ENCODE measurements at regions not wholly inside any gene's neighbourhood (a gene's known extent, or its start where the extent isn't known, plus 50 kb on each side); places are given as distances from the start of the nearest gene placed in this dataset.

DNA sequence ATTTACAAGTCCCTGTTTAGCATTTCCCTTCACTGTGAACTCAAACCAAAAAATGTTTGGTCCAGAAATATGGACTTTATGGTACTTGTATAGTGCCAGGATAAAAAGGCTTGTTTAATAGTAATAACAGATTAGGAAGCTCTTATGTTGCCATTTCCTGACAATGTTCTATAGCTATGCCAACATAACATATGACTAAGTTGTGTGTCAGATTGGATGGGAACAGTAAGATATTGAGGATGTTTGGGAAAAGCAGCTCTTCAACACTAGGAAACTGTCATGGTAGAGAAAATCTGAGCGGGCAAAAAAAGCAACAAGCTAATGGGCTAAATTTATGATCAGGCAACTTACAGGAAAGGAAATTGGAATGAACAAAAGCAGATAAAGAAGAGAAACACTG, 287.1 kb upstream of the ADGRL4 start:
- Histone ChIP-seq H3K36me3 (ENCODE audit: insufficient read depth, low read length) (no peaks in the 10 kb centered on the region), H3K27ac (ENCODE audit: low read length) (no peak overlapping the region), H2AFZ (ENCODE audit: low read depth, low read length) (no peak overlapping the region), H4K20me1 (ENCODE audit: insufficient read depth) (no peaks in the 10 kb centered on the region), H3K4me3 (ENCODE audit: low read length) (no peak overlapping the region), H3F3A (ENCODE audit: insufficient read depth, low read length, poor library complexity, severe bottlenecking) (no peaks in the 10 kb centered on the region), H3K27me3 (ENCODE audit: insufficient read depth, low read depth, low read length) (no peaks in the 10 kb centered on the region), H3K4me2 (ENCODE audit: low read length) (no peak overlapping the region), H3K9ac (ENCODE audit: low read length) (no peak overlapping the region), H3K9me2 (ENCODE audit: insufficient read depth, low read length) (no peaks in the 10 kb centered on the region), H3K79me2 (replicated peaks; ENCODE audit: insufficient read depth, low read length) (no peaks in the 10 kb centered on the region), H3K9me3 (ENCODE audit: low read length) (no peaks in the 10 kb centered on the region)
- TF ChIP-seq POLR2AphosphoS5 (IDR thresholded peaks at IDR 0.05) (no peak), RAD21 (conservative IDR thresholded peaks at IDR 0.05) (no peak), TAF1 (IDR thresholded peaks at IDR 0.05; ENCODE audit: low read depth) (no peak), MXI1 (conservative IDR thresholded peaks at IDR 0.05; ENCODE audit: poor library complexity, severe bottlenecking) (no peak), EP300 (conservative IDR thresholded peaks at IDR 0.05; ENCODE audit: poor library complexity, severe bottlenecking) (no peak)
- TF ChIP-seq, protein P1, sequence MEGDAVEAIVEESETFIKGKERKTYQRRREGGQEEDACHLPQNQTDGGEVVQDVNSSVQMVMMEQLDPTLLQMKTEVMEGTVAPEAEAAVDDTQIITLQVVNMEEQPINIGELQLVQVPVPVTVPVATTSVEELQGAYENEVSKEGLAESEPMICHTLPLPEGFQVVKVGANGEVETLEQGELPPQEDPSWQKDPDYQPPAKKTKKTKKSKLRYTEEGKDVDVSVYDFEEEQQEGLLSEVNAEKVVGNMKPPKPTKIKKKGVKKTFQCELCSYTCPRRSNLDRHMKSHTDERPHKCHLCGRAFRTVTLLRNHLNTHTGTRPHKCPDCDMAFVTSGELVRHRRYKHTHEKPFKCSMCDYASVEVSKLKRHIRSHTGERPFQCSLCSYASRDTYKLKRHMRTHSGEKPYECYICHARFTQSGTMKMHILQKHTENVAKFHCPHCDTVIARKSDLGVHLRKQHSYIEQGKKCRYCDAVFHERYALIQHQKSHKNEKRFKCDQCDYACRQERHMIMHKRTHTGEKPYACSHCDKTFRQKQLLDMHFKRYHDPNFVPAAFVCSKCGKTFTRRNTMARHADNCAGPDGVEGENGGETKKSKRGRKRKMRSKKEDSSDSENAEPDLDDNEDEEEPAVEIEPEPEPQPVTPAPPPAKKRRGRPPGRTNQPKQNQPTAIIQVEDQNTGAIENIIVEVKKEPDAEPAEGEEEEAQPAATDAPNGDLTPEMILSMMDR (IDR thresholded peaks at IDR 0.05; ENCODE audit: poor library complexity, severe bottlenecking) = no peak

DNA sequence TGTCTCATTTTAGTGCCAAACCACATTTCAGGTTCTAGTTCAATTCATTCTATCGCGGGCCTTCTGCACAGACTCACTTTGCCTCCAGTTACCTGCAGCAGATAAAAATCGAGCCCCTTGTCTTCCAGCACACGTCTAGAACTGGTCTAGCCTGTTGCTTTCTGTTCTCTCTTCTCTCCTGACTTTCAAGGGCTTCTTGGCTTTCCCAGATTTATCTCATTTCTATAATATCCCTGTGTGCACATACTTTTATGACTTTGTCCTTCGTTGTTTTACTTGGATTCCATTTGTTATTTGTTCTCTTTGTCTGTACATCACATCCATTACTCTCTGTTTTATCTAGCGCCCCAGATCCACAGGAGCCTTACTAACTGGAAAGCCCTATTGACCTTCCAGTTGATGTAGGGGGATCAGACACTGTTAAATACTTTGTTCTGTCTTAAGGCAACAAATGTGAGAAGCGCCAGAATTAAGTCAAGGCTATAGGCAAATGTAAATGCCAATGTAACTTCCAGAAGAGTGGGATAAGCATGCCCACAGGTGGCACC, 284.5 kb upstream of the ADGRL4 start:
- Histone ChIP-seq H3F3A (ENCODE audit: insufficient read depth, low read length, poor library complexity, severe bottlenecking) (no peaks in the 10 kb centered on the region), H3K27me3 (ENCODE audit: insufficient read depth, low read depth, low read length) (no peaks in the 10 kb centered on the region), H3K36me3 (ENCODE audit: insufficient read depth, low read length) (no peaks in the 10 kb centered on the region), H3K4me3 (ENCODE audit: low read length) (no peak overlapping the region), H2AFZ (ENCODE audit: low read depth, low read length) (no peak overlapping the region), H4K20me1 (ENCODE audit: insufficient read depth) (no peaks in the 10 kb centered on the region), H3K9me2 (ENCODE audit: insufficient read depth, low read length) (no peaks in the 10 kb centered on the region), H3K9ac (ENCODE audit: low read length) (no peak overlapping the region), H3K27ac (ENCODE audit: low read length) (no peak overlapping the region), H3K79me2 (replicated peaks; ENCODE audit: insufficient read depth, low read length) (no peaks in the 10 kb centered on the region), H3K4me2 (ENCODE audit: low read length) (no peak overlapping the region), H3K9me3 (ENCODE audit: low read length) (no peaks in the 10 kb centered on the region)
- TF ChIP-seq TAF1 (IDR thresholded peaks at IDR 0.05; ENCODE audit: low read depth) = no peak
- no peak for TF ChIP-seq EZH2 (IDR thresholded peaks at IDR 0.05; ENCODE audit: borderline replicate concordance, insufficient read depth, low read length, poor library complexity, severe bottlenecking)

DNA sequence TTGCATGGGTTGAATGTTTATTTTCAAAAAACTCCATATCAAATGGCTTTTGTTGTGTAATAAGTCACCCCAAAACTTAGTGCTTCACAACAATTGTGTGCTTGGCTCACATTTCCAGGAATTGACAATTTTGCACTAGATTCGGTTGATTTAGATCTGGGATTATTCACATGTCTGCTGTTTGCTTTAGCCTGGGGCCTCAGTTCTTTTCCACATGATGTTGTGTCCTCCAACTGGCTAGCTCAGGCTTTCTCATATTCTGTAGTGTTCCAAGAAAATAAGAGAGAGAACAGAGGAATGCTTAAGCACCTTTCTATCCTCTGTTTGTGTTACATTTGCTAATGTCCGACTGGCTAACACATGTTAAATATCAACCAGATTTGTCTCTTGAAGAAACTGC, 281.5 kb upstream of the ADGRL4 start:
- TF ChIP-seq, protein P2, sequence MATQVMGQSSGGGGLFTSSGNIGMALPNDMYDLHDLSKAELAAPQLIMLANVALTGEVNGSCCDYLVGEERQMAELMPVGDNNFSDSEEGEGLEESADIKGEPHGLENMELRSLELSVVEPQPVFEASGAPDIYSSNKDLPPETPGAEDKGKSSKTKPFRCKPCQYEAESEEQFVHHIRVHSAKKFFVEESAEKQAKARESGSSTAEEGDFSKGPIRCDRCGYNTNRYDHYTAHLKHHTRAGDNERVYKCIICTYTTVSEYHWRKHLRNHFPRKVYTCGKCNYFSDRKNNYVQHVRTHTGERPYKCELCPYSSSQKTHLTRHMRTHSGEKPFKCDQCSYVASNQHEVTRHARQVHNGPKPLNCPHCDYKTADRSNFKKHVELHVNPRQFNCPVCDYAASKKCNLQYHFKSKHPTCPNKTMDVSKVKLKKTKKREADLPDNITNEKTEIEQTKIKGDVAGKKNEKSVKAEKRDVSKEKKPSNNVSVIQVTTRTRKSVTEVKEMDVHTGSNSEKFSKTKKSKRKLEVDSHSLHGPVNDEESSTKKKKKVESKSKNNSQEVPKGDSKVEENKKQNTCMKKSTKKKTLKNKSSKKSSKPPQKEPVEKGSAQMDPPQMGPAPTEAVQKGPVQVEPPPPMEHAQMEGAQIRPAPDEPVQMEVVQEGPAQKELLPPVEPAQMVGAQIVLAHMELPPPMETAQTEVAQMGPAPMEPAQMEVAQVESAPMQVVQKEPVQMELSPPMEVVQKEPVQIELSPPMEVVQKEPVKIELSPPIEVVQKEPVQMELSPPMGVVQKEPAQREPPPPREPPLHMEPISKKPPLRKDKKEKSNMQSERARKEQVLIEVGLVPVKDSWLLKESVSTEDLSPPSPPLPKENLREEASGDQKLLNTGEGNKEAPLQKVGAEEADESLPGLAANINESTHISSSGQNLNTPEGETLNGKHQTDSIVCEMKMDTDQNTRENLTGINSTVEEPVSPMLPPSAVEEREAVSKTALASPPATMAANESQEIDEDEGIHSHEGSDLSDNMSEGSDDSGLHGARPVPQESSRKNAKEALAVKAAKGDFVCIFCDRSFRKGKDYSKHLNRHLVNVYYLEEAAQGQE (IDR thresholded peaks at IDR 0.05; ENCODE audit: borderline replicate concordance) = no peak
- no peak for TF ChIP-seq RAD21 (conservative IDR thresholded peaks at IDR 0.05)
- TF ChIP-seq EP300 (conservative IDR thresholded peaks at IDR 0.05; ENCODE audit: poor library complexity, severe bottlenecking) = no peak
- TF ChIP-seq EZH2 (IDR thresholded peaks at IDR 0.05; ENCODE audit: borderline replicate concordance, insufficient read depth, low read length, poor library complexity, severe bottlenecking) = no peak
- TF ChIP-seq, protein P1 (IDR thresholded peaks at IDR 0.05; ENCODE audit: poor library complexity, severe bottlenecking) = no peak
- TF ChIP-seq POLR2AphosphoS5 (IDR thresholded peaks at IDR 0.05) = no peak
- no peak for TF ChIP-seq SMC3 (conservative IDR thresholded peaks at IDR 0.05; ENCODE audit: poor library complexity)
- no peak for TF ChIP-seq TAF1 (IDR thresholded peaks at IDR 0.05; ENCODE audit: low read depth)
- TF ChIP-seq MXI1 (conservative IDR thresholded peaks at IDR 0.05; ENCODE audit: poor library complexity, severe bottlenecking) = no peak
- Histone ChIP-seq H3K79me2 (replicated peaks; ENCODE audit: insufficient read depth, low read length) (no peaks in the 10 kb centered on the region), H3K27me3 (ENCODE audit: insufficient read depth, low read depth, low read length) (no peaks in the 10 kb centered on the region), H3K9me3 (ENCODE audit: low read length) (no peaks in the 10 kb centered on the region), H4K20me1 (ENCODE audit: insufficient read depth) (no peaks in the 10 kb centered on the region), H3K4me2 (ENCODE audit: low read length) (no peak overlapping the region), H3F3A (ENCODE audit: insufficient read depth, low read length, poor library complexity, severe bottlenecking) (no peaks in the 10 kb centered on the region), H3K27ac (ENCODE audit: low read length) (no peak overlapping the region), H2AFZ (ENCODE audit: low read depth, low read length) (no peak overlapping the region), H3K36me3 (ENCODE audit: insufficient read depth, low read length) (no peaks in the 10 kb centered on the region), H3K9ac (ENCODE audit: low read length) (no peak overlapping the region), H3K4me3 (ENCODE audit: low read length) (no peak overlapping the region), H3K9me2 (ENCODE audit: insufficient read depth, low read length) (no peaks in the 10 kb centered on the region)

Measured in neural cell (in vitro differentiated cells).